Upper lobe of right lung (tissue), 1 donor: ENCODE measurements at regions not wholly inside any gene's neighbourhood (a gene's known extent, or its start where the extent isn't known, plus 50 kb on each side); places are given as distances from the start of the nearest gene placed in this dataset.
A peak's percentile ranks its signal among the peaks of the same experiment; 100 is the strongest.

Experiments
- ATAC-seq: fragments of 200-7000 bp; cut with Tn5 transposase; one replicate; pipeline ENCODE4 v1.9.1; 2020; ENCODE audit warnings: mild to moderate bottlenecking, moderate library complexity
- DNase-seq: peaks from one replicate; pipeline ENCODE4 v3.0.0-alpha.2; 2020
- H3K27ac ChIP-seq: fragments of 200-600 bp; one replicate; pipeline ENCODE4 v1.8.0; 2022
- H3K27me3 ChIP-seq: fragments of 200-600 bp; one replicate; pipeline ENCODE4 v1.8.0; 2022; ENCODE audit warnings: mild to moderate bottlenecking
- H3K36me3 ChIP-seq: fragments of 200-600 bp; one replicate; pipeline ENCODE4 v1.8.0; 2022
- H3K4me1 ChIP-seq: fragments of 200-600 bp; one replicate; pipeline ENCODE4 v1.8.0; 2022
- H3K4me3 ChIP-seq: fragments of 200-600 bp; one replicate; pipeline ENCODE4 v1.8.0; 2022; ENCODE audit warnings: mild to moderate bottlenecking
- H3K9me3 ChIP-seq: fragments of 200-600 bp; one replicate; pipeline ENCODE4 v1.8.0; 2022
- intact Hi-C: fragments of 100-400 bp; cut with DNase I; formaldehyde crosslinking; loops from one replicate; pipeline ENCODE4 v1.11.0; 2022
- TF ChIP-seq, protein P1 (sequence below): fragments of 200-600 bp; IDR thresholded peaks from one replicate; pipeline ENCODE4 v1.8.0; 2022; ENCODE audit warnings: antibody characterized with exemption
- donor health status: DM: no; HTN: yes; CAD: no; lungs with severe emphysema.

DNA sequence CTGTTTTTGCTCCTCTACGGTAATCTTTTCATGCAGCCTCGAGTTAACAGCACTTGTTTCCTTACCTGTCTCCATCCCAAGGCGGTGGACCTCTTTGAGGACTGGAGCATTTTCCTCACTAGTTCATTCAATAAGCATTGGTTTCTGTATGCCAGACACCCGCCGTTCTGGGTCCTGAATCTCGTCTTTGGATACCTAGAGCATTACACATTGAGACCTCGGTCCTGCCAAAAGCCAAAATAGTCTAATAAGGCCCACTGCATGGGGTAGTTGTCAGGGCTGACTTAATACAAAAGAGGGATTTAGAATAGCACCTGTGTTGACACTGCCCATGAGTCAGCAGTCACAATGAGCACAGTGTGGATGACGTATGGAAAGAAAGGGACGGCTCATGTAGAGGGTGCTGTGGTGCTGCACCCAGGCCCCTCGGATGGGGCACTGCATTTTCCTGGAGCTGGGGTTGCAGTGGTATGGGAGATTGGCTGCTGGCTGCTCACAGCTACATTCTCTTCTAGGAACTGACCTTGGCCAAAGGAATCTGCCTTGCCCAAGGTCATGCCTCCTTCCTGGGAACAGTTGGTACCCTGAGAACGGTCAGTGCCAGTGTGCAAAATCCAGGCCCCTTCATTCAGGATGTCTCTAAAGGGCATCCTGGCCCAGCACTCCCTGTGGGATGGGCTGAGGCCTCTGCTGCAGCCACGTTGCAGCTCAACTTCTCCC is 126.9 kb upstream of the NCK2 start:
- Histone ChIP-seq H3K27me3 (no peaks in the 10 kb centered on the region), H3K4me1 (no peaks in the 10 kb centered on the region), H3K4me3 (no peak overlapping the region), H3K36me3 (no peaks in the 10 kb centered on the region), H3K9me3 (no peaks in the 10 kb centered on the region), H3K27ac (no peak overlapping the region)
- TF ChIP-seq, protein P1, sequence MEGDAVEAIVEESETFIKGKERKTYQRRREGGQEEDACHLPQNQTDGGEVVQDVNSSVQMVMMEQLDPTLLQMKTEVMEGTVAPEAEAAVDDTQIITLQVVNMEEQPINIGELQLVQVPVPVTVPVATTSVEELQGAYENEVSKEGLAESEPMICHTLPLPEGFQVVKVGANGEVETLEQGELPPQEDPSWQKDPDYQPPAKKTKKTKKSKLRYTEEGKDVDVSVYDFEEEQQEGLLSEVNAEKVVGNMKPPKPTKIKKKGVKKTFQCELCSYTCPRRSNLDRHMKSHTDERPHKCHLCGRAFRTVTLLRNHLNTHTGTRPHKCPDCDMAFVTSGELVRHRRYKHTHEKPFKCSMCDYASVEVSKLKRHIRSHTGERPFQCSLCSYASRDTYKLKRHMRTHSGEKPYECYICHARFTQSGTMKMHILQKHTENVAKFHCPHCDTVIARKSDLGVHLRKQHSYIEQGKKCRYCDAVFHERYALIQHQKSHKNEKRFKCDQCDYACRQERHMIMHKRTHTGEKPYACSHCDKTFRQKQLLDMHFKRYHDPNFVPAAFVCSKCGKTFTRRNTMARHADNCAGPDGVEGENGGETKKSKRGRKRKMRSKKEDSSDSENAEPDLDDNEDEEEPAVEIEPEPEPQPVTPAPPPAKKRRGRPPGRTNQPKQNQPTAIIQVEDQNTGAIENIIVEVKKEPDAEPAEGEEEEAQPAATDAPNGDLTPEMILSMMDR: no peak
- no peak for DNase-seq
- intact Hi-C loops: no loop called here
- ATAC-seq: peak; percentile 34

GRCh38 chr2:105615305-105615704 is 129.4 kb upstream of the NCK2 start:
- no peak overlapping the region for H3K27ac ChIP-seq
- ATAC-seq: no peak
- intact Hi-C loops: no loop called here

GRCh38 chr2:105611811-105612424 is 132.8 kb upstream of the NCK2 start:
- no peaks in the 10 kb centered on the region for H3K4me1 ChIP-seq
- ATAC-seq (no peak), DNase-seq (no peak)
- intact Hi-C loops: no loop called here
- no peak overlapping the region for H3K27ac ChIP-seq
- no peaks in the 10 kb centered on the region for H3K27me3 ChIP-seq
- no peaks in the 10 kb centered on the region for H3K36me3 ChIP-seq
- no peak overlapping the region for H3K4me3 ChIP-seq
- TF ChIP-seq, protein P1: no peak
- H3K9me3 ChIP-seq: no peaks in the 10 kb centered on the region

More at GRCh38 chr2:105615305-105615704, 129.4 kb upstream of the NCK2 start:
- Histone ChIP-seq H3K4me3 (no peak overlapping the region), H3K4me1 (no peaks in the 10 kb centered on the region), H3K36me3 (no peaks in the 10 kb centered on the region), H3K27me3 (no peaks in the 10 kb centered on the region), H3K9me3 (no peaks in the 10 kb centered on the region)
- no peak for DNase-seq
- TF ChIP-seq, protein P1: no peak

DNA sequence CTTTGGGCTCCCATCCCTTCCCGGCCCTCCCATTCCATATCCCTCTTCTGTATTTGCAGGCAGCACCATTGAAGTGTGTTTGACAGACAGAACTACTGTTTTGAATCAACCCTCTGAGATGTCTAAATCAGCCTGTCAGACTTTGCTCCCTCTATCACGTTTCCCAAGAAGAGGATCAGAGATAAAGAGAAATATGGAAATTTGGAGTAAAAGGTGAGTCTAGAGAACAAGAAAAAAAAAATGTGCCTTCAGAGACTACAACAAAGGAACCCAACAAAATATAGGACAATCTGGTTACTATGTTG is 133.4 kb upstream of the NCK2 start:
- no peaks in the 10 kb centered on the region for H3K4me1 ChIP-seq
- ATAC-seq (no peak), DNase-seq (no peak)
- TF ChIP-seq, protein P1: no peak
- H3K36me3 ChIP-seq: no peaks in the 10 kb centered on the region
- intact Hi-C loops: no loop called here
- no peak overlapping the region for H3K4me3 ChIP-seq
- H3K27me3 ChIP-seq: no peaks in the 10 kb centered on the region
- no peaks in the 10 kb centered on the region for H3K9me3 ChIP-seq
- no peak overlapping the region for H3K27ac ChIP-seq

GRCh38 chr2:105610576-105611332 is 134.0 kb upstream of the NCK2 start:
- intact Hi-C loops: no loop called here
- H3K4me1 ChIP-seq: no peaks in the 10 kb centered on the region
- no peaks in the 10 kb centered on the region for H3K27me3 ChIP-seq
- TF ChIP-seq, protein P1: no peak
- no peak for DNase-seq
- H3K4me3 ChIP-seq: no peak overlapping the region
- no peak for ATAC-seq
- no peak overlapping the region for H3K27ac ChIP-seq
- H3K36me3 ChIP-seq: no peaks in the 10 kb centered on the region
- no peaks in the 10 kb centered on the region for H3K9me3 ChIP-seq
